SK-N-SH (cell line): ENCODE measurements at regions not wholly inside any gene's neighbourhood (a gene's known extent, or its start where the extent isn't known, plus 50 kb on each side); places are given as distances from the start of the nearest gene placed in this dataset.

Experiments used
- CTCF ChIA-PET: fragments of 300-600, 350-600 bp; formaldehyde crosslinking; extraction: SDS; loops from one replicate; lab custom pipeline; 2021; lab: Yijun Ruan, JAX
- POLR2A ChIA-PET: fragments of 350-600 bp; sonication (Branson Sonifier 250); formaldehyde crosslinking; extraction: SDS; loops from one replicate; lab custom pipeline; 2020; ENCODE audit warnings: antibody characterized with exemption, inconsistent platforms; lab: Yijun Ruan, JAX
- DNase-seq: peaks from one replicate; pipeline ENCODE4 v3.0.0; 2012
- H2AFZ ChIP-seq: fragments of 200-600 bp; sonication (generic); 2 replicates; pipeline ENCODE4 v1.8.1; 2016; ENCODE audit warnings: antibody characterized with exemption, mild to moderate bottlenecking, low read depth
- H3F3A ChIP-seq: fragments of 200-600 bp; sonication (generic); replicated peaks from 2 replicates; pipeline ENCODE3; 2016; ENCODE audit warnings: antibody characterized with exemption, mild to moderate bottlenecking; ENCODE audit not compliant: insufficient read depth
- H3K27ac ChIP-seq, 2 experiments: fragments of 200-500 bp in 1 of 2; fragments of 200-600 bp in 1 of 2; sonication (Bioruptor generic) in 1 of 2; sonication (generic), shearing (Covaris generic) in 1 of 2; 2 replicates each; pipeline versions ENCODE4 v1.5.1 to v1.6.1; 2014 to 2016; ENCODE audit warnings: low read depth in 2 of 2, inconsistent platforms in 1 of 2, low read length in 1 of 2, mild to moderate bottlenecking in 1 of 2, mixed read lengths in 1 of 2
- H3K27me3 ChIP-seq: fragments of 200-600 bp; sonication (generic), shearing (Covaris generic); 2 replicates; pipeline ENCODE4 v1.6.1; 2016; ENCODE audit warnings: mixed run types; ENCODE audit not compliant: insufficient read depth
- H3K36me3 ChIP-seq, 2 experiments: fragments of 200-500 bp in 1 of 2; fragments of 200-600 bp in 1 of 2; sonication (Bioruptor generic) in 1 of 2; sonication (generic) in 1 of 2; replicated peaks in 1 of 2; 2 replicates each; pipeline versions ENCODE3 to v1.5.1; 2014 to 2016; ENCODE audit warnings: low read length in 1 of 2, mild to moderate bottlenecking in 1 of 2; ENCODE audit not compliant: insufficient read depth in 2 of 2, control insufficient read depth in 1 of 2
- H3K4me1 ChIP-seq, 2 experiments: fragments of 200-500 bp in 1 of 2; fragments of 200-600 bp in 1 of 2; sonication (Bioruptor generic) in 1 of 2; sonication (generic), shearing (Covaris generic) in 1 of 2; 2 replicates each; pipeline versions ENCODE4 v1.5.1 to v1.6.1; 2014 to 2016; ENCODE audit warnings: low read depth in 1 of 2, low read length in 1 of 2, mixed run types in 1 of 2; ENCODE audit not compliant: insufficient read depth in 2 of 2, control insufficient read depth in 1 of 2
- H3K4me2 ChIP-seq: fragments of 200-600 bp; sonication (generic), shearing (Covaris generic); 2 replicates; pipeline ENCODE4 v1.6.1; 2017; ENCODE audit warnings: mixed run types
- H3K4me3 ChIP-seq, 2 experiments: fragments of 200-500 bp in 1 of 2; fragments of 200-600 bp in 1 of 2; sonication (Bioruptor generic) in 1 of 2; sonication (generic), shearing (Covaris generic) in 1 of 2; 2 replicates each; pipeline versions ENCODE4 v1.5.1 to v1.8.1; 2014 to 2016; ENCODE audit warnings: low read depth in 2 of 2, inconsistent platforms in 1 of 2, low read length in 1 of 2, mild to moderate bottlenecking in 1 of 2, mixed read lengths in 1 of 2, moderate library complexity in 1 of 2
- H3K79me2 ChIP-seq: fragments of 200-600 bp; sonication (generic); 2 replicates; pipeline ENCODE4 v1.8.1; 2017; ENCODE audit warnings: mild to moderate bottlenecking; ENCODE audit not compliant: insufficient read depth
- H3K9ac ChIP-seq: fragments of 200-600 bp; sonication (generic); 2 replicates; pipeline ENCODE4 v1.6.1; 2017; ENCODE audit warnings: mixed run types
- H3K9me2 ChIP-seq: fragments of 200-600 bp; sonication (generic); 2 replicates; pipeline ENCODE4 v1.6.1; 2017; ENCODE audit warnings: mixed run types
- H3K9me3 ChIP-seq: fragments of 200-600 bp; sonication (generic); 2 replicates; pipeline ENCODE4 v1.6.1; 2017; ENCODE audit warnings: mixed run types, mild to moderate bottlenecking, moderate library complexity
- H4K20me1 ChIP-seq: fragments of 200-600 bp; sonication (generic); 2 replicates; pipeline ENCODE4 v1.6.1; 2017; ENCODE audit warnings: mild to moderate bottlenecking, mixed run types; ENCODE audit not compliant: insufficient read depth
- CHD2 ChIP-seq: fragments of 150-350 bp; IDR thresholded peaks from 2 replicates; pipeline ENCODE4 v1.6.1; 2018; ENCODE audit warnings: low read length; ENCODE audit not compliant: partially characterized antibody
- EP300 ChIP-seq, 2 experiments: IDR thresholded peaks; 2 replicates each; pipeline versions ENCODE4 v1.4.0 to v1.6.1; 2012; ENCODE audit warnings: borderline replicate concordance in 1 of 2, low read depth in 1 of 2, low read length in 1 of 2
- FOSL2 ChIP-seq: IDR thresholded peaks from 2 replicates; pipeline ENCODE4 v1.4.0; 2012; ENCODE audit warnings: low read depth, mild to moderate bottlenecking, moderate library complexity, borderline replicate concordance
- MEF2A ChIP-seq: IDR thresholded peaks from 2 replicates; pipeline ENCODE4 v1.4.0; 2012; ENCODE audit warnings: low read depth, borderline replicate concordance
- MXI1 ChIP-seq: IDR thresholded peaks from 2 replicates; pipeline ENCODE4 v1.6.1; 2012; ENCODE audit warnings: mild to moderate bottlenecking, low read depth, low read length, improper control_type of control experiment
- POLR2AphosphoS5 ChIP-seq: IDR thresholded peaks from 2 replicates; pipeline ENCODE4 v1.6.1; 2012; ENCODE audit warnings: low read depth, low read length
- RXRA ChIP-seq: IDR thresholded peaks from 2 replicates; pipeline ENCODE4 v1.4.0; 2012; ENCODE audit warnings: low read depth, mild to moderate bottlenecking, borderline replicate concordance
- TCF12 ChIP-seq: IDR thresholded peaks from 2 replicates; pipeline ENCODE4 v1.4.0; 2012
- TEAD4 ChIP-seq: IDR thresholded peaks from 2 replicates; pipeline ENCODE4 v1.4.0; 2012; ENCODE audit warnings: mild to moderate bottlenecking, borderline replicate concordance; ENCODE audit not compliant: insufficient read depth
- WGBS: methylation state at CpG from one replicate; pipeline ENCODE4 v1.1.6; 2017; ENCODE audit warnings: low lambda C conversion rate; 5-methylcytosine and 5-hydroxymethylcytosine counted together
- TF ChIP-seq, protein P1 (sequence below): IDR thresholded peaks from 2 replicates; pipeline ENCODE4 v1.6.1; 2012; ENCODE audit warnings: mild to moderate bottlenecking, low read depth, low read length, moderate library complexity
- TF ChIP-seq, protein P2 (sequence below): IDR thresholded peaks from 2 replicates; pipeline ENCODE4 v1.4.0; 2012; ENCODE audit warnings: low read depth, borderline replicate concordance
- TF ChIP-seq, protein P3 (sequence below): IDR thresholded peaks from 2 replicates; pipeline ENCODE4; 2012
- TF ChIP-seq, protein P4 (sequence below): IDR thresholded peaks from 2 replicates; pipeline ENCODE4 v1.4.0; 2012; ENCODE audit warnings: low read depth, borderline replicate concordance

DNA sequence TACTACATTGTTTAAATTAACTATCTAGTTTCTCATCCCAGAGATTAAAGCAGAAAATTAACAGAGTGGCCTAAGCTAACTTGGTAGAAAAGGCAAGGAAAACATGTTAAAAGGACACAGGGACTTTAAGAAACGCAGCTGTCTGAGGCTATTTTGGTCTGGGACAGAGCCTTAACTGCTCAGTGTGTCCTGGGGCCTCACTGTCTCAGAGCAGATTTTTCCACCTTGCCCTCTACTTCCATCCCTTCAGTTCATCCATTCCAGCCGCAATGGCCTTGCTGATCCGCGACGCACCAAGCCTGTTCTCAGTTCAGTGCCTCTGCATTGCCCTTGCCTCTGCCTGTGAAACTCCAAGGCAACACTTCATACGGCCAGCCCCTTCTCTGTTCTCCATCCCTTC, 114.9 kb upstream of the OSR1 start:
- CTCF ChIA-PET, result no interaction called here

DNA sequence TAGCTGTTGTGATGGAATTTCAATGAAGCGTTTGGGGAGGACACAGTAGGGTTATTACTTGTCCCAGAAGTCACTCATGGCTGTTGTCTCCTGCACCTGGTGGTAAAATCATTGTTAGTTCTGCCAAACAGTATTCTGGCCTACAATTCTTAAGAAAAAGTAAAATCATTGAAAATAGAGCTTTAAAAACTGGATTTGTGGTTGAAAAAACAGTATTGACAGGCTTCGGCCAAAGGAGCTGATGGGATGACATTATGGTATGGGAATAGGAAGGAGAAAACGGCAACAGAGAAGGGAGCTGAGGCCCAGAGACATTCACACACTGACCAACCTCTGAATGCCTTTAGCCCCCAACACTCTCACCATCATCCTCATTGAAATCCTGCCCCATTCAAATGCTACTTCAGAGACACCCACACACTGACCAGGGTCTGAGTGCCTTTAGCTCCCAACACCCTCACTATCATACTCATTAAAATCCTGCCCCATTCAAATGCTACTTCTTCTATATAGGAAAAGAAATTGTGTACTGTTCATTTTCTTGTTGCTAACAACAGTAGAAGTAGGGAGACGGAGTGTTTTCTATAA, 114.1 kb upstream of the OSR1 start:
- no peaks in the 10 kb centered on the region for H3F3A ChIP-seq
- H4K20me1 ChIP-seq, result no peaks in the 10 kb centered on the region
- no peaks in the 10 kb centered on the region for H3K36me3 ChIP-seq
- WGBS, result 15% methylated on average over 4 of the region's 4 CpGs
- 0 out of 2 replicates have a peak, but pooled peaks cover 7% of the 10 kb centered on the region for H3K27me3 ChIP-seq
- TF ChIP-seq CHD2 (no peak), MEF2A (no peak), RXRA (no peak), POLR2AphosphoS5 (no peak), EP300 (IDR thresholded peaks at IDR 0.05; ENCODE audit: borderline replicate concordance in 1 of 2, low read depth in 1 of 2, low read length in 1 of 2) (no peak), TCF12 (no peak), MXI1 (no peak)
- TF ChIP-seq, protein P1, sequence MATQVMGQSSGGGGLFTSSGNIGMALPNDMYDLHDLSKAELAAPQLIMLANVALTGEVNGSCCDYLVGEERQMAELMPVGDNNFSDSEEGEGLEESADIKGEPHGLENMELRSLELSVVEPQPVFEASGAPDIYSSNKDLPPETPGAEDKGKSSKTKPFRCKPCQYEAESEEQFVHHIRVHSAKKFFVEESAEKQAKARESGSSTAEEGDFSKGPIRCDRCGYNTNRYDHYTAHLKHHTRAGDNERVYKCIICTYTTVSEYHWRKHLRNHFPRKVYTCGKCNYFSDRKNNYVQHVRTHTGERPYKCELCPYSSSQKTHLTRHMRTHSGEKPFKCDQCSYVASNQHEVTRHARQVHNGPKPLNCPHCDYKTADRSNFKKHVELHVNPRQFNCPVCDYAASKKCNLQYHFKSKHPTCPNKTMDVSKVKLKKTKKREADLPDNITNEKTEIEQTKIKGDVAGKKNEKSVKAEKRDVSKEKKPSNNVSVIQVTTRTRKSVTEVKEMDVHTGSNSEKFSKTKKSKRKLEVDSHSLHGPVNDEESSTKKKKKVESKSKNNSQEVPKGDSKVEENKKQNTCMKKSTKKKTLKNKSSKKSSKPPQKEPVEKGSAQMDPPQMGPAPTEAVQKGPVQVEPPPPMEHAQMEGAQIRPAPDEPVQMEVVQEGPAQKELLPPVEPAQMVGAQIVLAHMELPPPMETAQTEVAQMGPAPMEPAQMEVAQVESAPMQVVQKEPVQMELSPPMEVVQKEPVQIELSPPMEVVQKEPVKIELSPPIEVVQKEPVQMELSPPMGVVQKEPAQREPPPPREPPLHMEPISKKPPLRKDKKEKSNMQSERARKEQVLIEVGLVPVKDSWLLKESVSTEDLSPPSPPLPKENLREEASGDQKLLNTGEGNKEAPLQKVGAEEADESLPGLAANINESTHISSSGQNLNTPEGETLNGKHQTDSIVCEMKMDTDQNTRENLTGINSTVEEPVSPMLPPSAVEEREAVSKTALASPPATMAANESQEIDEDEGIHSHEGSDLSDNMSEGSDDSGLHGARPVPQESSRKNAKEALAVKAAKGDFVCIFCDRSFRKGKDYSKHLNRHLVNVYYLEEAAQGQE, result no peak
- TF ChIP-seq, protein P2, sequence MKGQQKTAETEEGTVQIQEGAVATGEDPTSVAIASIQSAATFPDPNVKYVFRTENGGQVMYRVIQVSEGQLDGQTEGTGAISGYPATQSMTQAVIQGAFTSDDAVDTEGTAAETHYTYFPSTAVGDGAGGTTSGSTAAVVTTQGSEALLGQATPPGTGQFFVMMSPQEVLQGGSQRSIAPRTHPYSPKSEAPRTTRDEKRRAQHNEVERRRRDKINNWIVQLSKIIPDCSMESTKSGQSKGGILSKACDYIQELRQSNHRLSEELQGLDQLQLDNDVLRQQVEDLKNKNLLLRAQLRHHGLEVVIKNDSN, result no peak
- TF ChIP-seq, protein P3, sequence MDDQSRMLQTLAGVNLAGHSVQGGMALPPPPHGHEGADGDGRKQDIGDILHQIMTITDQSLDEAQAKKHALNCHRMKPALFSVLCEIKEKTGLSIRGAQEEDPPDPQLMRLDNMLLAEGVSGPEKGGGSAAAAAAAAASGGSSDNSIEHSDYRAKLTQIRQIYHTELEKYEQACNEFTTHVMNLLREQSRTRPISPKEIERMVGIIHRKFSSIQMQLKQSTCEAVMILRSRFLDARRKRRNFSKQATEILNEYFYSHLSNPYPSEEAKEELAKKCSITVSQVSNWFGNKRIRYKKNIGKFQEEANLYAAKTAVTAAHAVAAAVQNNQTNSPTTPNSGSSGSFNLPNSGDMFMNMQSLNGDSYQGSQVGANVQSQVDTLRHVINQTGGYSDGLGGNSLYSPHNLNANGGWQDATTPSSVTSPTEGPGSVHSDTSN, result no peak
- TF ChIP-seq, protein P4, sequence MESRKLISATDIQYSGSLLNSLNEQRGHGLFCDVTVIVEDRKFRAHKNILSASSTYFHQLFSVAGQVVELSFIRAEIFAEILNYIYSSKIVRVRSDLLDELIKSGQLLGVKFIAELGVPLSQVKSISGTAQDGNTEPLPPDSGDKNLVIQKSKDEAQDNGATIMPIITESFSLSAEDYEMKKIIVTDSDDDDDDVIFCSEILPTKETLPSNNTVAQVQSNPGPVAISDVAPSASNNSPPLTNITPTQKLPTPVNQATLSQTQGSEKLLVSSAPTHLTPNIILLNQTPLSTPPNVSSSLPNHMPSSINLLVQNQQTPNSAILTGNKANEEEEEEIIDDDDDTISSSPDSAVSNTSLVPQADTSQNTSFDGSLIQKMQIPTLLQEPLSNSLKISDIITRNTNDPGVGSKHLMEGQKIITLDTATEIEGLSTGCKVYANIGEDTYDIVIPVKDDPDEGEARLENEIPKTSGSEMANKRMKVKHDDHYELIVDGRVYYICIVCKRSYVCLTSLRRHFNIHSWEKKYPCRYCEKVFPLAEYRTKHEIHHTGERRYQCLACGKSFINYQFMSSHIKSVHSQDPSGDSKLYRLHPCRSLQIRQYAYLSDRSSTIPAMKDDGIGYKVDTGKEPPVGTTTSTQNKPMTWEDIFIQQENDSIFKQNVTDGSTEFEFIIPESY, result no peak
- CTCF ChIA-PET, result interaction anchor here (0.9 kb wide), 1 partner anchor 64 kb away, joined by 3 read pairs; no protein-coding TSS in a partner anchor
- no peak overlapping the region for H2AFZ ChIP-seq
- H3K9ac ChIP-seq, result no peak overlapping the region
- H3K9me2 ChIP-seq, result no peaks in the 10 kb centered on the region
- H3K4me2 ChIP-seq, result no peak overlapping the region
- no peaks in the 10 kb centered on the region for H3K9me3 ChIP-seq
- H3K79me2 ChIP-seq, result no peaks in the 10 kb centered on the region
- H3K4me1 ChIP-seq, result no peaks in the 10 kb centered on the region
- H3K4me3 ChIP-seq, result no peak overlapping the region
- no peak overlapping the region for H3K27ac ChIP-seq
- no peak for DNase-seq
- POLR2A ChIA-PET, result no interaction called here

More for the DNA sequence above, 114.9 kb upstream of the OSR1 start:
- no peak overlapping the region for H3K4me3 ChIP-seq
- no peak overlapping the region for H3K9ac ChIP-seq
- H3K4me2 ChIP-seq, result no peak overlapping the region
- no peaks in the 10 kb centered on the region for H3K9me2 ChIP-seq
- no peaks in the 10 kb centered on the region for H3K36me3 ChIP-seq
- 0 out of 2 replicates have a peak, but pooled peaks cover 7% of the 10 kb centered on the region for H3K27me3 ChIP-seq
- DNase-seq, result no peak
- no peak for TF ChIP-seq FOSL2
- no peak for TF ChIP-seq TEAD4
- 46% methylated on average over 6 of the region's 6 CpGs for WGBS
- H3F3A ChIP-seq, result no peaks in the 10 kb centered on the region
- no peak overlapping the region for H2AFZ ChIP-seq
- no peak overlapping the region for H3K27ac ChIP-seq
- no peaks in the 10 kb centered on the region for H3K79me2 ChIP-seq
- H3K9me3 ChIP-seq, result no peaks in the 10 kb centered on the region
- POLR2A ChIA-PET, result no interaction called here
- H4K20me1 ChIP-seq, result no peaks in the 10 kb centered on the region
- H3K4me1 ChIP-seq, result no peaks in the 10 kb centered on the region
